ENCODE measurements at regions not wholly inside any gene's neighbourhood (a gene's known extent, or its start where the extent isn't known, plus 50 kb on each side); places are given as distances from the start of the nearest gene placed in this dataset.

DNA sequence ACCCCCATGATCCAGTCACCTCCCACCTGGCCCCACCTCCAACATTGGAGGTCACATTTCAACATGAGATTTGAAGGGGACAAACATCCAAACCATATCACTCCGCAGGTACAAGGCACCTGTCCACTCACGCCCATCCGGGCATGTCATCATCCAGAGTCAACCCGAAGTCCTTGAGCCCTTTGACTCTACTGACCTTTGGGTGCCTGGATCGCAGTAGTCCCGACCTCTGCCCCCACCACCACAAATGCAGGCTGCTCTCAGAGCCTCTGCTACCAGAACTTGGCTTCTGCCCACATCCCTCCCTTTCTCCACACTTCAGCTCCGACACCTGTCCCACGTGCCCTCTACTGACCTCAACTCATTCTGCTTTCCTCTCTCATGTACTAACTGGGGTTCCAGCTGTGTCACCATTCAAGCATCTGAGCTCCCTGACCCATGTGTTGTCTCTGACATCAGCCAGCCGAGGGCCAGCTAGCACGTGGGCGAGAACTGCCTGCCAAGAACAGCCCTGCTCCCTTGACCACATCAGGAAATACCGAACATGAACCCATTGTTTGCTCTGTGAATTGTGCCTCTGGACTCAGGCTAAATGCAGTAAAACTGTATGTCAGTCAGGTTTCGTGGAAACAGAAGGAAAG is 498.3 kb upstream of the SULF2 start (continued):
- no peak for TF ChIP-seq CREM (IDR thresholded peaks at IDR 0.05)
- 0 out of 2 replicates have a peak, but pooled peaks have one; percentile 19 for TF ChIP-seq CREM (CRISPR knock-in tag; IDR thresholded peaks at IDR 0.05)
- peak; percentile 97 for TF ChIP-seq SALL1 (CRISPR knock-in tag; IDR thresholded peaks at IDR 0.05)
- TF ChIP-seq DNMT3B (CRISPR knock-in tag; conservative IDR thresholded peaks at IDR 0.05) = peak; percentile 99
- TF ChIP-seq, protein P1, sequence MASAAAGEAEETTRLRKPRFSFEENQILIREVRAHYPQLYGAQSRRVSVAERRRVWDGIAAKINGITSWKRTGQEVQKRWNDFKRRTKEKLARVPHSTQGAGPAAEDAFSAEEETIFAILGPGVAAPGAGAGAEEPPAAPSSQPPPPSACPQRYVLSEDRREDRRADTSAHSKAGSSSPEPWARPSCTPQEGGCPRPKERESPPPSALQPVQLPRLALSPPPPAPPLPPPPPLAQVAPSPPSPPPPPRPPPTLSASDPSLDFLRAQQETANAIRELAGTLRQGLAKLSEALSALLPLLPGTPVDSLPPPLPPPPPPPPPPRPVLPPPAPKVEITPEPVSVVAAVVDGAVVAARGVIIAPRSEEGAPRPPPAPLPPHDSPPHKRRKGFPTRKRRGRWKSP (CRISPR knock-in tag; IDR thresholded peaks at IDR 0.05) = peak; percentile 72; the same call in 1 of the 2 replicates
- no peak for TF ChIP-seq TOPORS (CRISPR knock-in tag; IDR thresholded peaks at IDR 0.05)
- TF ChIP-seq ZNF564 (CRISPR knock-in tag; IDR thresholded peaks at IDR 0.05) = no peak
- TF ChIP-seq EP300 (IDR thresholded peaks at IDR 0.05; ENCODE audit: low read depth in 2 of 2, low read length in 2 of 2) = peak in 1 of 2 experiments; percentile 52; a peak in 1 of 4 replicates
- peak; percentile 57; the same call in 1 of the 2 replicates for TF ChIP-seq EP300 (CRISPR knock-in tag; IDR thresholded peaks at IDR 0.05; ENCODE audit: borderline replicate concordance)
- TF ChIP-seq, protein P2, sequence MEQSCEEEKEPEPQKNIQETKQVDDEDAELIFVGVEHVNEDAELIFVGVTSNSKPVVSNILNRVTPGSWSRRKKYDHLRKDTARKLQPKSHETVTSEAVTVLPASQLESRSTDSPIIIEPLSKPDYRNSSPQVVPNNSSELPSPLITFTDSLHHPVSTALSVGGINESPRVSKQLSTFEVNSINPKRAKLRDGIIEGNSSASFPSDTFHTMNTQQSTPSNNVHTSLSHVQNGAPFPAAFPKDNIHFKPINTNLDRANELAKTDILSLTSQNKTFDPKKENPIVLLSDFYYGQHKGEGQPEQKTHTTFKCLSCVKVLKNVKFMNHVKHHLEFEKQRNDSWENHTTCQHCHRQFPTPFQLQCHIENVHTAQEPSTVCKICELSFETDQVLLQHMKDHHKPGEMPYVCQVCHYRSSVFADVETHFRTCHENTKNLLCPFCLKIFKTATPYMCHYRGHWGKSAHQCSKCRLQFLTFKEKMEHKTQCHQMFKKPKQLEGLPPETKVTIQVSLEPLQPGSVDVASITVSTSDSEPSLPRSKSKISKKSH (CRISPR knock-in tag; IDR thresholded peaks at IDR 0.05; ENCODE audit: borderline replicate concordance) = peak; percentile 80
- no peak for TF ChIP-seq ZNF550 (CRISPR knock-in tag; IDR thresholded peaks at IDR 0.05; ENCODE audit: borderline replicate concordance)
- no peak for TF ChIP-seq POGZ (CRISPR knock-in tag; IDR thresholded peaks at IDR 0.05)
- TF ChIP-seq BRCA1 (CRISPR knock-in tag; IDR thresholded peaks at IDR 0.05) = no peak
- TF ChIP-seq, protein P3, sequence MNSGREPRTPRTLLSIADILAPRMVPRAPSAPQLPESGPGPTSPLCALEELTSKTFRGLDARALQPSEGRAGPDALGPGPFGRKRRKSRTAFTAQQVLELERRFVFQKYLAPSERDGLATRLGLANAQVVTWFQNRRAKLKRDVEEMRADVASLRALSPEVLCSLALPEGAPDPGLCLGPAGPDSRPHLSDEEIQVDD (CRISPR knock-in tag; IDR thresholded peaks at IDR 0.05; ENCODE audit: borderline replicate concordance) = no peak
- TF ChIP-seq CBX5 (CRISPR knock-in tag; IDR thresholded peaks at IDR 0.05; ENCODE audit: borderline replicate concordance) = no peak; the same call in 1 of the 2 replicates
- TF ChIP-seq ZNF713 (CRISPR knock-in tag; IDR thresholded peaks at IDR 0.05) = no peak
- TF ChIP-seq, protein P4, sequence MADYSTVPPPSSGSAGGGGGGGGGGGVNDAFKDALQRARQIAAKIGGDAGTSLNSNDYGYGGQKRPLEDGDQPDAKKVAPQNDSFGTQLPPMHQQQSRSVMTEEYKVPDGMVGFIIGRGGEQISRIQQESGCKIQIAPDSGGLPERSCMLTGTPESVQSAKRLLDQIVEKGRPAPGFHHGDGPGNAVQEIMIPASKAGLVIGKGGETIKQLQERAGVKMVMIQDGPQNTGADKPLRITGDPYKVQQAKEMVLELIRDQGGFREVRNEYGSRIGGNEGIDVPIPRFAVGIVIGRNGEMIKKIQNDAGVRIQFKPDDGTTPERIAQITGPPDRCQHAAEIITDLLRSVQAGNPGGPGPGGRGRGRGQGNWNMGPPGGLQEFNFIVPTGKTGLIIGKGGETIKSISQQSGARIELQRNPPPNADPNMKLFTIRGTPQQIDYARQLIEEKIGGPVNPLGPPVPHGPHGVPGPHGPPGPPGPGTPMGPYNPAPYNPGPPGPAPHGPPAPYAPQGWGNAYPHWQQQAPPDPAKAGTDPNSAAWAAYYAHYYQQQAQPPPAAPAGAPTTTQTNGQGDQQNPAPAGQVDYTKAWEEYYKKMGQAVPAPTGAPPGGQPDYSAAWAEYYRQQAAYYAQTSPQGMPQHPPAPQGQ (CRISPR knock-in tag; IDR thresholded peaks at IDR 0.05; ENCODE audit: borderline replicate concordance) = no peak
- TF ChIP-seq ZNF24 (IDR thresholded peaks at IDR 0.05) = no peak
- TF ChIP-seq, protein P5, sequence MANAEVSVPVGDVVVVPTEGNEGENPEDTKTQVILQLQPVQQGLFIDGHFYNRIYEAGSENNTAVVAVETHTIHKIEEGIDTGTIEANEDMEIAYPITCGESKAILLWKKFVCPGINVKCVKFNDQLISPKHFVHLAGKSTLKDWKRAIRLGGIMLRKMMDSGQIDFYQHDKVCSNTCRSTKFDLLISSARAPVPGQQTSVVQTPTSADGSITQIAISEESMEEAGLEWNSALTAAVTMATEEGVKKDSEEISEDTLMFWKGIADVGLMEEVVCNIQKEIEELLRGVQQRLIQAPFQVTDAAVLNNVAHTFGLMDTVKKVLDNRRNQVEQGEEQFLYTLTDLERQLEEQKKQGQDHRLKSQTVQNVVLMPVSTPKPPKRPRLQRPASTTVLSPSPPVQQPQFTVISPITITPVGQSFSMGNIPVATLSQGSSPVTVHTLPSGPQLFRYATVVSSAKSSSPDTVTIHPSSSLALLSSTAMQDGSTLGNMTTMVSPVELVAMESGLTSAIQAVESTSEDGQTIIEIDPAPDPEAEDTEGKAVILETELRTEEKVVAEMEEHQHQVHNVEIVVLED (CRISPR knock-in tag; IDR thresholded peaks at IDR 0.05; ENCODE audit: borderline replicate concordance) = no peak
